NB4 (cell line): ENCODE measurements at regions not wholly inside any gene's neighbourhood (a gene's known extent, or its start where the extent isn't known, plus 50 kb on each side); places are given as distances from the start of the nearest gene placed in this dataset.

Experiments used
- CTCF ChIP-seq: IDR thresholded peaks from one replicate; pipeline ENCODE4 v1.5.1; 2012; ENCODE audit warnings: low read depth, low read length
- MYC ChIP-seq: IDR thresholded peaks from 2 replicates; pipeline ENCODE4 v1.6.1; 2011; ENCODE audit warnings: low read depth, low read length
- POLR2A ChIP-seq: IDR thresholded peaks from 2 replicates; pipeline ENCODE4 v1.6.1; 2011; ENCODE audit warnings: mild to moderate bottlenecking; ENCODE audit not compliant: insufficient read length; ENCODE audit errors: extremely low read depth

GRCh38 chr3:10651506-10651905 is 146.1 kb upstream of the ATP2B2 start:
- TF ChIP-seq POLR2A (no peak), CTCF (no peak), MYC (no peak)
